GM23248 (cell line): ENCODE measurements at regions not wholly inside any gene's neighbourhood (a gene's known extent, or its start where the extent isn't known, plus 50 kb on each side); places are given as distances from the start of the nearest gene placed in this dataset.

Experiments used
- DNase-seq: peaks from one replicate; pipeline ENCODE4 v3.0.0-alpha.2; 2015
- H2AFZ ChIP-seq: fragments of 200-600 bp; sonication (generic); 2 replicates; pipeline ENCODE4 v1.6.1; 2016; ENCODE audit warnings: antibody characterized with exemption
- H3F3A ChIP-seq: fragments of 200-600 bp; sonication (generic); 2 replicates; pipeline ENCODE4 v1.6.1; 2016; ENCODE audit warnings: mild to moderate bottlenecking, antibody characterized with exemption, mixed run types; ENCODE audit not compliant: insufficient read depth
- H3K27ac ChIP-seq: fragments of 200-600 bp; sonication (generic); 2 replicates; pipeline ENCODE4 v1.5.1; 2016; ENCODE audit warnings: mild to moderate bottlenecking
- H3K27me3 ChIP-seq: fragments of 200-600 bp; sonication (generic); replicated peaks from 2 replicates; pipeline ENCODE4 v1.6.1; 2016; ENCODE audit warnings: mild to moderate bottlenecking; ENCODE audit not compliant: insufficient read depth
- H3K36me3 ChIP-seq: fragments of 200-600 bp; sonication (generic); 2 replicates; pipeline ENCODE4 v1.6.1; 2016; ENCODE audit warnings: low read depth, mild to moderate bottlenecking
- H3K4me1 ChIP-seq: fragments of 200-600 bp; sonication (generic); 2 replicates; pipeline ENCODE4 v1.6.1; 2016; ENCODE audit warnings: mild to moderate bottlenecking; ENCODE audit not compliant: insufficient read depth
- H3K4me2 ChIP-seq: fragments of 200-600 bp; sonication (generic); one replicate; pipeline ENCODE4 v1.6.1; 2016; ENCODE audit warnings: mild to moderate bottlenecking; ENCODE audit not compliant: unreplicated experiment
- H3K4me3 ChIP-seq: fragments of 200-600 bp; sonication (generic); 2 replicates; pipeline ENCODE4 v1.5.1; 2016; ENCODE audit warnings: mild to moderate bottlenecking
- H3K79me2 ChIP-seq: fragments of 200-600 bp; sonication (generic); 2 replicates; pipeline ENCODE4 v1.6.1; 2016; ENCODE audit warnings: mild to moderate bottlenecking; ENCODE audit not compliant: insufficient read depth
- H3K9ac ChIP-seq: fragments of 200-600 bp; sonication (generic); 2 replicates; pipeline ENCODE4 v1.6.1; 2016; ENCODE audit warnings: mild to moderate bottlenecking
- H3K9me2 ChIP-seq: fragments of 200-600 bp; sonication (generic); 2 replicates; pipeline ENCODE4 v1.6.1; 2016; ENCODE audit warnings: mixed run types, mild to moderate bottlenecking, moderate library complexity; ENCODE audit not compliant: insufficient read depth
- H3K9me3 ChIP-seq: fragments of 200-600 bp; sonication (generic); one replicate; pipeline ENCODE4 v1.6.1; 2017; ENCODE audit warnings: low read depth
- H4K20me1 ChIP-seq: fragments of 200-600 bp; sonication (generic); 2 replicates; pipeline ENCODE4 v1.6.0; 2016; ENCODE audit not compliant: insufficient read depth
- EZH2 ChIP-seq: fragments of 200-600 bp; sonication (generic); IDR thresholded peaks from 2 replicates; pipeline ENCODE4 v1.6.1; 2018; ENCODE audit warnings: antibody characterized with exemption, mild to moderate bottlenecking; ENCODE audit not compliant: insufficient read depth, poor library complexity, severe bottlenecking
- EZH2phosphoT487 ChIP-seq: fragments of 200-600 bp; sonication (generic); IDR thresholded peaks from 2 replicates; pipeline ENCODE4 v1.6.1; 2018; ENCODE audit warnings: antibody characterized with exemption, moderate library complexity, mild to moderate bottlenecking, low read depth; ENCODE audit not compliant: insufficient read depth
- WGBS, 2 experiments: methylation state at CpG; one replicate each; pipeline ENCODE4 v1.1.6; 2015 to 2017; ENCODE audit warnings: low lambda C conversion rate in 2 of 2, low coverage in 1 of 2; ENCODE audit errors: missing lambda C conversion rate in 2 of 2; 5-methylcytosine and 5-hydroxymethylcytosine counted together
- in situ Hi-C: fragments of 300-500 bp; cut with MboI; formaldehyde crosslinking; loops from 2 replicates; pipeline ENCODE4 v1.15.0; 2020

DNA sequence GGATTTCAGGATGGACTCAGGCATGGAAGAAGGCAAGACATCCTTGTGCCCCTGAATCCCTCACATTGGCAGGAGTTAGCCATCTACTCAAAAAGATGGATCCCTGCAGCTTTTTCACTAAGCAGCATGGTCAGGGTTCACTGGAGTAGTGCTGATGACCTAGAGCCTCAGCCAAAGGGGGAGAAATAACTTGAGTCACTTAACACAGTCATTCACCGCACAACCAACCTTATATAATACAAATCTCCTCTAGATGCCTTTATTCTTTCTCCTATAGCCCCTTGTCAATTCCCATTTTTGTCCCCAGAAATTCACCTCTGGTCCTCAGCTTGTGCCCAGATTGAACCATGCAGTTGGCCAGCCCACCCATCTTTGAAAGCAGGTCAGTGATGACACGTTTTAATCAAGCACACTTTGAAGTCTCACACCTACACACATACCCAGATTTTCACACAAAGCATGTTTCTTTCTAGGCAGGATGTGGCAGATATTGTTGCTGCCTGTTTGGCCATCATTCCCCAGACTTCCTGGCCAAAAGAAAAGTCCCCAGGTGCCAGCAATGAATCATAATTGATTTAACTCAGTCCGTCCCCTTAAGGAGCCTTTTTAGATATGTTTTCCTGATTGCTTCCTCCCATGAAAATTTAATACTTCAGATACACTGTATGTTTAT is 84.2 kb downstream of the LBH start:
- Histone ChIP-seq H3K9ac (no peak overlapping the region), H3K9me2 (no peaks in the 10 kb centered on the region), H3K9me3 (no peaks in the 10 kb centered on the region), H3K4me3 (no peak overlapping the region), H3K36me3 (no peaks in the 10 kb centered on the region), H3F3A (no peaks in the 10 kb centered on the region), H3K79me2 (no peaks in the 10 kb centered on the region), H2AFZ (no peak overlapping the region), H3K4me1 (no peaks in the 10 kb centered on the region), H3K27ac (no peak overlapping the region), H4K20me1 (no peaks in the 10 kb centered on the region), H3K27me3 (no peaks in the 10 kb centered on the region), H3K4me2 (no peak overlapping the region)
- DNase-seq = no peak
- TF ChIP-seq EZH2phosphoT487 = no peak
- in situ Hi-C loops = no loop called here
- 56 to 64% methylated on average over 3 of the region's 3 CpGs for WGBS, 2 experiments

DNA sequence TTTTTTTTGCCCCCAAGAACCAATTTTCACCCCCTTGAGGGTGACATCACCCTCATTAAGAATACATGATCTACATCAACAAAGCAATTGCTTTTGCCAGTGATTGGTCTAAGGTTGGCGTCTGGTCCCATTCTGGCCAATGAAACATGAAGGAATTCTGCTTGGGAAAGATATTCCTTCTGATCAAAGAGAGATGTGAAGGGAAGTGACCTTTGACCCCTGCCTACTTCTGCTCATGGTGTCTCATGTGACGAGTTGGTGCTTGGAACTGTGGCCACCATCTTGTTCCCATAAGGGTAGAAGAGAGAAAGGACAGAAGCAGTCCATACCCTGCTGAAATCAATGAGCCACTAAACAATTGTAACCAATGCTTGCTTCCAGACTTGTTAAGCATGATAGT is 85.1 kb downstream of the LBH start:
- Histone ChIP-seq H3K4me2 (no peak overlapping the region), H3K36me3 (no peaks in the 10 kb centered on the region), H3K4me1 (no peaks in the 10 kb centered on the region), H3K27me3 (no peaks in the 10 kb centered on the region), H3K4me3 (no peak overlapping the region), H3K9me2 (no peaks in the 10 kb centered on the region), H3K9me3 (no peaks in the 10 kb centered on the region), H2AFZ (no peak overlapping the region), H3K79me2 (no peaks in the 10 kb centered on the region), H3F3A (no peaks in the 10 kb centered on the region), H3K27ac (no peak overlapping the region), H4K20me1 (no peaks in the 10 kb centered on the region), H3K9ac (no peak overlapping the region)
- WGBS, 2 experiments = 95 to 96% methylated on average over 2 of the region's 2 CpGs
- no peak for DNase-seq
- in situ Hi-C loops = no loop called here
- TF ChIP-seq EZH2 = no peak
- TF ChIP-seq EZH2phosphoT487 = no peak

DNA sequence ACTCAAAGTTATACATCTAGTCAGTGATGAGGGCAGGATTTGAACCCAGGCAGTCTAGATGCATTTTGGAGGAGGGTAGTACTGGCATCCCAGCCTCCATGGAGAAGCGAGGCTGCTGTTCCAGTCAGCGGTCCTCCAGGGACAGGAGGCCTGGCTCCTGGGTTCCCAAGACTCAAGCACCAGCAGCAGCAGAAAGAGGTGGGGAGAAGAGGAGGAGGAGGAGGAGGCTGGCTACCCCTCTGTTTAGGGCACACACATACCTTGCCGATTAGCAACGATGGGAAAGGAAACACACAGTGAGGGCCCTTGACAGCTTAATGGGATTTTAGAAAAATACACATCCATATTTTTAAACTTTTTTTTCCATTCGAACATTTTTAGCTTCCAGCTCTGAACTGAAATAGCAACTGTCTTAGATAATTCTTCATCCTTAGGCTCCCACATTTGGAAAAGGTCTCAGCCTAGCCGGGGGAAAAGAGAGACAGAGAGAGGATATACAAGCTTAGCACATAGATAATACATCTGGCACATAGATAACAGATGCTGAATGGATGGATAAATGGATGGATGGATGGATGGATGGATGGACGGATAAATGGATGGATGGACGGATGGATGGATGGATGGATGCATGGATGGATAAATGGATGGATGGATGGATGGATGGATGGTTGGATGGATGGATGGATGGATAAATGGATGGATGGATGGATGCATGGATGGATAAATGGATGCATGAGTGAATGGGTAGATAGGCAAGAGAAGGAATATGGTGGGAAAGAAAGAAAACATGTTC is 87.9 kb downstream of the LBH start:
- Histone ChIP-seq H3K79me2 (no peaks in the 10 kb centered on the region), H3K4me2 (no peak overlapping the region), H3K4me1 (no peaks in the 10 kb centered on the region), H3K4me3 (no peak overlapping the region), H3K27ac (no peak overlapping the region), H3F3A (no peaks in the 10 kb centered on the region), H3K9me3 (no peaks in the 10 kb centered on the region), H3K9me2 (no peaks in the 10 kb centered on the region), H3K27me3 (no peaks in the 10 kb centered on the region), H4K20me1 (no peaks in the 10 kb centered on the region), H3K9ac (no peak overlapping the region), H3K36me3 (no peaks in the 10 kb centered on the region), H2AFZ (no peak overlapping the region)
- no peak for DNase-seq
- in situ Hi-C loops = no loop called here
- 78 to 79% methylated on average over 8 of the region's 8 CpGs for WGBS, 2 experiments
- TF ChIP-seq EZH2 = no peak
- TF ChIP-seq EZH2phosphoT487 = no peak

GRCh38 chr2:30321466-30321865 is 90.1 kb downstream of the LBH start:
- H3K27me3 ChIP-seq = no peaks in the 10 kb centered on the region
- H3K9me3 ChIP-seq = no peaks in the 10 kb centered on the region
- H3F3A ChIP-seq = no peaks in the 10 kb centered on the region
- 21% methylated on average over 3 of the region's 3 CpGs for WGBS, 2 experiments
- in situ Hi-C loops = no loop called here
- no peaks in the 10 kb centered on the region for H3K79me2 ChIP-seq
- H3K4me3 ChIP-seq = no peak overlapping the region
- TF ChIP-seq EZH2 = no peak
- TF ChIP-seq EZH2phosphoT487 = no peak
- H3K9ac ChIP-seq = no peak overlapping the region
- no peaks in the 10 kb centered on the region for H3K9me2 ChIP-seq
- H3K27ac ChIP-seq = no peak overlapping the region
- H4K20me1 ChIP-seq = no peaks in the 10 kb centered on the region
- H3K4me2 ChIP-seq = no peak overlapping the region
- DNase-seq = peak; percentile 61
- no peaks in the 10 kb centered on the region for H3K4me1 ChIP-seq
- no peaks in the 10 kb centered on the region for H3K36me3 ChIP-seq
- no peak overlapping the region for H2AFZ ChIP-seq
